Neural crest cell (in vitro differentiated cells): ENCODE measurements at regions not wholly inside any gene's neighbourhood (a gene's known extent, or its start where the extent isn't known, plus 50 kb on each side); places are given as distances from the start of the nearest gene placed in this dataset.

ENCODE experiments used
- DNase-seq: peaks from one replicate; pipeline ENCODE4 v3.0.0; 2021; ENCODE audit warnings: low read depth, mixed read lengths, low spot score
- H3K27ac Mint-ChIP-seq: one replicate; pipeline ENCODE4 v1.8.0; 2021; ENCODE audit warnings: mild to moderate bottlenecking, mixed read lengths; ENCODE audit not compliant: unreplicated experiment
- H3K27me3 Mint-ChIP-seq: 2 replicates; pipeline ENCODE4 v1.8.0; 2021; ENCODE audit warnings: low read depth, mild to moderate bottlenecking, mixed read lengths
- H3K36me3 Mint-ChIP-seq: 2 replicates; pipeline ENCODE4 v1.8.0; 2021; ENCODE audit warnings: low read depth, mild to moderate bottlenecking, mixed read lengths
- H3K4me1 Mint-ChIP-seq: 2 replicates; pipeline ENCODE4 v1.8.0; 2021; ENCODE audit warnings: mixed read lengths
- H3K4me3 Mint-ChIP-seq: one replicate; pipeline ENCODE4 v1.8.0; 2021; ENCODE audit warnings: mild to moderate bottlenecking, mixed read lengths
- H3K9me3 Mint-ChIP-seq: 2 replicates; pipeline ENCODE4 v1.8.0; 2021; ENCODE audit warnings: mixed read lengths
- CTCF ChIP-seq: fragments of 200-600 bp; sonication (generic); conservative IDR thresholded peaks from 2 replicates; pipeline ENCODE4 v1.5.0; 2021; ENCODE audit warnings: antibody characterized with exemption, mild to moderate bottlenecking

DNA sequence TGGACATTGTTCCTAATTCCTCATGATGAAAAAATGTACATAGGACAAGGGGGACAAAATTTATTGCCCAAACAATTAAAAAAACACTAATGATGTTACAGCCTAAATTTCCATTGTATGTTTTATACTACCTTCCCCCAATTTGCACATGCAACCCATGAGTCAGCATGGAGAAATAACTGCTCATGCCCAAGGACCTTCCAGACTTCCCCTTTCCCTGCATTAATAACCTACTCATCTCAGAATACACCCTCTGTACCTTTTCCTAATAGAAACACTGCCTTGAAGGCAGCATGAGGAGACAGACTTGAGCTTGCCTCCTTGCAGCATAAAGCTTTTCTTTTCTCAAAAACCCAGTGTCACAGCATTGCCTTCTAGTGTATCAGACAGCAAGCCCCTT, 2402.8 kb downstream of the TP53TG3F start:
- no peak for DNase-seq
- Mint-ChIP-seq H3K36me3 (peaks cover 6% of the 10 kb centered on the region), H3K4me1 (no peaks in the 10 kb centered on the region), H3K27me3 (no peaks in the 10 kb centered on the region), H3K4me3 (no peak overlapping the region), H3K9me3 (peaks cover 26% of the 10 kb centered on the region), H3K27ac (no peak overlapping the region)
- TF ChIP-seq CTCF = no peak

DNA sequence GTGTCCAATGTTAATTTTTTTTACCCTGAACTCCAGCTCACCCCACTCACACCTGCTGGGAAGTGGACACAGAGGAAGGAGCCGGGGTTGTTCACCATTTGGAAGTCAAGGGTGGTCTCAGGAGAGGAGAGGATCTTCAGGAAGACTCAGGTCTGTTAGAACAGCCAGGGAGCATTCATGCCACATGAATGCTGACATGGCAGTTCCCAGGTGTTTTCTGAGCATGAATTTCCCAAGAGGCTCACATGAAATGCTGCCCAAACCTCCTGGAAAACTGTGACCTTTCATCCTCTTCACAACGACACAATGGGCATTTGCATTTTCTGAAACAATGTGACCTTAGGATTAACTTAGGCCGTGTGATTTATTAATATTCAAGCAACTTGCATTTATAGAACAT, 2409.2 kb downstream of the TP53TG3F start:
- Mint-ChIP-seq H3K27ac (no peak overlapping the region), H3K4me3 (no peak overlapping the region), H3K27me3 (no peaks in the 10 kb centered on the region), H3K9me3 (peaks cover 27% of the 10 kb centered on the region), H3K36me3 (peaks cover 8% of the 10 kb centered on the region), H3K4me1 (no peaks in the 10 kb centered on the region)
- DNase-seq = no peak
- TF ChIP-seq CTCF = no peak

- no peak overlapping the region for H3K27ac Mint-ChIP-seq
- H3K36me3 Mint-ChIP-seq = peaks cover 8% of the 10 kb centered on the region
- no peak for TF ChIP-seq CTCF
- H3K27me3 Mint-ChIP-seq = no peaks in the 10 kb centered on the region
- DNase-seq = no peak
- H3K4me1 Mint-ChIP-seq = no peaks in the 10 kb centered on the region
- peaks cover 14% of the 10 kb centered on the region for H3K9me3 Mint-ChIP-seq
- H3K4me3 Mint-ChIP-seq = no peak overlapping the region
Observed at GRCh38 chr16:35873472-35873871, 2414.1 kb downstream of the TP53TG3F start.

DNA sequence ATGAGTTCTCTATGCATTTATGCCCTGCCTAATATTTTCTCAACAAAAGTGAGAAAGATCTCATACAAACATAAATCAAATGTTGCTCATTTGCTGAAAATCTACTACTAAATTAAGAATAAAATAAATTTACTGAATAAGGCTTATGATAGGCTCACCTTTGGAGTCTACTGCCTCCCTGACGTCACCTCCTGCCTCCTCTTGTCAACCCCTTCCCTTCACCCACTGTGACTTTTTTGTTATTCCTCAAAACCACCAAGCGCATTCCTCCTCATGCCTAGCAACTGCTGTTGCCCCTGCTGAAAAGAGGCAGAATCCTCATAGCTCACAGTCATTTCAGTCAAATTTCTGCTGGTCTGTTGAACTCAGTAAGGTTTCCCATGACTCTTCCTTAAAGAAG, 2422.2 kb downstream of the TP53TG3F start:
- Mint-ChIP-seq H3K4me1 (no peaks in the 10 kb centered on the region), H3K9me3 (peaks cover 8% of the 10 kb centered on the region), H3K27ac (no peak overlapping the region)

GRCh38 chr16:35906440-35906839, 2447.0 kb downstream of the TP53TG3F start:
- DNase-seq = no peak
- no peak overlapping the region for H3K27ac Mint-ChIP-seq
- no peak overlapping the region for H3K4me3 Mint-ChIP-seq
- peaks cover 44% of the 10 kb centered on the region for H3K9me3 Mint-ChIP-seq
- TF ChIP-seq CTCF = no peak
- H3K4me1 Mint-ChIP-seq = no peaks in the 10 kb centered on the region
- peaks cover 29% of the 10 kb centered on the region for H3K36me3 Mint-ChIP-seq
- no peaks in the 10 kb centered on the region for H3K27me3 Mint-ChIP-seq

More for the DNA sequence above, 2422.2 kb downstream of the TP53TG3F start:
- no peak for DNase-seq
- no peak for TF ChIP-seq CTCF
- peaks cover 8% of the 10 kb centered on the region for H3K36me3 Mint-ChIP-seq
- H3K4me3 Mint-ChIP-seq = no peak overlapping the region
- H3K27me3 Mint-ChIP-seq = no peaks in the 10 kb centered on the region

GRCh38 chr16:35908152-35908551, 2448.7 kb downstream of the TP53TG3F start:
- Mint-ChIP-seq H3K9me3 (peaks cover 46% of the 10 kb centered on the region), H3K27me3 (no peaks in the 10 kb centered on the region), H3K27ac (no peak overlapping the region), H3K4me1 (no peaks in the 10 kb centered on the region), H3K4me3 (no peak overlapping the region), H3K36me3 (peaks cover 29% of the 10 kb centered on the region)
- no peak for TF ChIP-seq CTCF
- no peak for DNase-seq
